Neuronal stem cell (in vitro differentiated cells): ENCODE measurements at regions not wholly inside any gene's neighbourhood (a gene's known extent, or its start where the extent isn't known, plus 50 kb on each side); places are given as distances from the start of the nearest gene placed in this dataset.
"Not testable (repeated sequence)": the region's sequence is repeated elsewhere in the genome, so short reads cannot be mapped to it uniquely, and the experiment has no call there.

Experiments used
- DNase-seq: peaks from one replicate; pipeline ENCODE4 v3.0.0-alpha.2; 2013; ENCODE audit warnings: low spot score
- H2AFZ ChIP-seq: one replicate; pipeline ENCODE4 v1.6.1; 2013; ENCODE audit warnings: mild to moderate bottlenecking, low read length, inconsistent platforms
- H2AK5ac ChIP-seq: 2 replicates; pipeline ENCODE4 v1.6.1; 2013; ENCODE audit warnings: low read depth, mild to moderate bottlenecking, inconsistent platforms, low read length, moderate library complexity, mixed read lengths
- H2BK120ac ChIP-seq: 2 replicates; pipeline ENCODE4 v1.6.1; 2013; ENCODE audit warnings: low read depth, mild to moderate bottlenecking, inconsistent platforms, low read length, moderate library complexity, mixed read lengths
- H2BK12ac ChIP-seq: one replicate; pipeline ENCODE4 v1.6.1; 2013; ENCODE audit warnings: low read length, inconsistent platforms
- H2BK15ac ChIP-seq: 2 replicates; pipeline ENCODE4 v1.6.1; 2013; ENCODE audit warnings: mild to moderate bottlenecking, low read length, inconsistent platforms, mixed read lengths
- H2BK5ac ChIP-seq: one replicate; pipeline ENCODE4 v1.6.1; 2013; ENCODE audit warnings: inconsistent platforms, mild to moderate bottlenecking, low read length, moderate library complexity
- H3K14ac ChIP-seq: one replicate; pipeline ENCODE4 v1.6.1; 2013; ENCODE audit warnings: low read length, inconsistent platforms
- H3K18ac ChIP-seq: 2 replicates; pipeline ENCODE4 v1.6.1; 2013; ENCODE audit warnings: low read length, inconsistent platforms
- H3K23ac ChIP-seq: 2 replicates; pipeline ENCODE4 v1.6.1; 2013; ENCODE audit warnings: low read depth, mild to moderate bottlenecking, mixed read lengths, low read length, inconsistent platforms; ENCODE audit not compliant: poor library complexity
- H3K27ac ChIP-seq: replicated peaks from 3 replicates; pipeline ENCODE4 v1.5.1; 2013; ENCODE audit warnings: low read length, inconsistent platforms
- H3K27me3 ChIP-seq, 3 experiments: 2 replicates each; pipeline ENCODE4 v1.6.1; 2013; ENCODE audit warnings: low read length in 3 of 3, mild to moderate bottlenecking in 2 of 3, inconsistent platforms in 1 of 3, low read depth in 1 of 3, mixed read lengths in 1 of 3, moderate library complexity in 1 of 3; ENCODE audit not compliant: control insufficient read depth in 3 of 3, insufficient read depth in 3 of 3
- H3K36me3 ChIP-seq, 2 donors: replicated peaks in 1 of 2; 2 replicates each; pipeline ENCODE4 v1.6.1; 2013; ENCODE audit warnings: low read length in 2 of 2; ENCODE audit not compliant: control insufficient read depth in 2 of 2, insufficient read depth in 2 of 2
- H3K4ac ChIP-seq: 2 replicates; pipeline ENCODE4 v1.6.1; 2013; ENCODE audit warnings: inconsistent platforms, mild to moderate bottlenecking, low read length, moderate library complexity
- H3K4me1 ChIP-seq, 2 donors: 1 replicate in 1 of 2; 2 replicates in 1 of 2; pipeline ENCODE4 v1.6.1; 2013; ENCODE audit warnings: low read length in 2 of 2, low read depth in 1 of 2; ENCODE audit not compliant: control insufficient read depth in 2 of 2, insufficient read depth in 1 of 2
- H3K4me2 ChIP-seq: one replicate; pipeline ENCODE4 v1.6.1; 2013; ENCODE audit warnings: mild to moderate bottlenecking, low read length, inconsistent platforms; ENCODE audit not compliant: insufficient read depth, poor library complexity, severe bottlenecking
- H3K4me3 ChIP-seq, 2 donors: 2 replicates each; pipeline ENCODE4 v1.5.1; 2013; ENCODE audit warnings: low read length in 2 of 2, mild to moderate bottlenecking in 2 of 2, inconsistent platforms in 1 of 2, moderate library complexity in 1 of 2
- H3K79me1 ChIP-seq: one replicate; pipeline ENCODE4 v1.6.1; 2013; ENCODE audit warnings: low read depth, mild to moderate bottlenecking, inconsistent platforms, low read length, moderate library complexity
- H3K9ac ChIP-seq: one replicate; pipeline ENCODE4 v1.6.1; 2013; ENCODE audit warnings: mild to moderate bottlenecking, low read depth, low read length, inconsistent platforms; ENCODE audit not compliant: poor library complexity
- H3K9me3 ChIP-seq, 2 donors: replicated peaks in 1 of 2; 2 replicates each; pipeline versions ENCODE3 to v1.6.1; 2013; ENCODE audit warnings: low read length in 2 of 2, mild to moderate bottlenecking in 2 of 2, inconsistent platforms in 1 of 2, low read depth in 1 of 2, mixed read lengths in 1 of 2, moderate library complexity in 1 of 2; ENCODE audit not compliant: control insufficient read depth in 2 of 2, insufficient read depth in 1 of 2
- H4K8ac ChIP-seq: one replicate; pipeline ENCODE4 v1.6.1; 2013; ENCODE audit warnings: low read depth, mild to moderate bottlenecking, inconsistent platforms, low read length, moderate library complexity
- H4K91ac ChIP-seq: one replicate; pipeline ENCODE4 v1.6.1; 2013; ENCODE audit warnings: low read length, low read depth, mild to moderate bottlenecking, inconsistent platforms; ENCODE audit not compliant: poor library complexity
- WGBS, 2 donors: extraction: QIAGEN DNeasy Blood & Tissue Kit; methylation state at CpG; one replicate each; pipeline ENCODE4 v1.1.7; 2013; ENCODE audit warnings: missing lambda C conversion rate in 2 of 2, mixed read lengths in 1 of 2; ENCODE audit not compliant: insufficient read length in 2 of 2, insufficient replicate concordance in 1 of 2; ENCODE audit errors: extremely low coverage in 2 of 2; 5-methylcytosine and 5-hydroxymethylcytosine counted together

GRCh38 chr1:157325220-157325619, 187.0 kb upstream of the ETV3 start:
- WGBS, 2 donors: no CpG with 5 or more reads among the region's 1 CpG
- DNase-seq: no peak

GRCh38 chr1:157321972-157322371, 183.8 kb upstream of the ETV3 start:
- not testable (repeated sequence) for H2BK5ac ChIP-seq, DNase-seq, H3K27ac ChIP-seq, H3K4me2 ChIP-seq, H3K36me3 ChIP-seq, H3K23ac ChIP-seq, H3K9me3 ChIP-seq, H2BK12ac ChIP-seq, H2BK120ac ChIP-seq, H3K14ac ChIP-seq, H3K9ac ChIP-seq, H2AFZ ChIP-seq, H4K8ac ChIP-seq, H3K4ac ChIP-seq, H3K4me1 ChIP-seq, H3K79me1 ChIP-seq, H3K27me3 ChIP-seq, H3K18ac ChIP-seq, H4K91ac ChIP-seq, H2AK5ac ChIP-seq, H3K4me3 ChIP-seq, H2BK15ac ChIP-seq
- WGBS, 2 donors: no CpG with 5 or more reads among the region's 1 CpG

More at GRCh38 chr1:157325220-157325619, 187.0 kb upstream of the ETV3 start:
- H3K4ac ChIP-seq: no peak overlapping the region
- no peak overlapping the region for H3K27ac ChIP-seq
- no peaks in the 10 kb centered on the region for H3K27me3 ChIP-seq
- H2AK5ac ChIP-seq: no peak overlapping the region
- H3K23ac ChIP-seq: no peak overlapping the region
- no peaks in the 10 kb centered on the region for H3K36me3 ChIP-seq
- H3K4me2 ChIP-seq: no peak overlapping the region
- H3K4me1 ChIP-seq: no peaks in the 10 kb centered on the region
- H3K9ac ChIP-seq: no peak overlapping the region
- no peak overlapping the region for H2BK5ac ChIP-seq
- H2BK120ac ChIP-seq: no peak overlapping the region
- no peak overlapping the region for H4K91ac ChIP-seq
- H3K4me3 ChIP-seq: no peak overlapping the region
- H2BK12ac ChIP-seq: no peak overlapping the region
- H3K14ac ChIP-seq: no peak overlapping the region
- no peak overlapping the region for H3K18ac ChIP-seq
- H2BK15ac ChIP-seq: no peak overlapping the region
- no peak overlapping the region for H4K8ac ChIP-seq
- no peak overlapping the region for H2AFZ ChIP-seq
- H3K79me1 ChIP-seq: no peaks in the 10 kb centered on the region
- no peaks in the 10 kb centered on the region for H3K9me3 ChIP-seq

- H3K9me3 ChIP-seq: peaks cover 0 to 2% of the 10 kb centered on the region in 2 donors
- no peak overlapping the region for H2AFZ ChIP-seq
- no peaks in the 10 kb centered on the region for H3K27me3 ChIP-seq
- H3K79me1 ChIP-seq: no peaks in the 10 kb centered on the region
- no peak overlapping the region for H2BK5ac ChIP-seq
- H3K4me3 ChIP-seq: no peak overlapping the region
- no peak overlapping the region for H2BK12ac ChIP-seq
- WGBS, 2 donors: no CpG with 5 or more reads among the region's 5 CpGs
- H4K91ac ChIP-seq: no peak overlapping the region
- no peak overlapping the region for H3K27ac ChIP-seq
- H3K4me1 ChIP-seq: no peaks in the 10 kb centered on the region
- H2AK5ac ChIP-seq: no peak overlapping the region
- no peak overlapping the region for H3K9ac ChIP-seq
- H3K36me3 ChIP-seq: no peaks in the 10 kb centered on the region
- DNase-seq: no peak
- H4K8ac ChIP-seq: no peak overlapping the region
- no peak overlapping the region for H3K14ac ChIP-seq
- no peak overlapping the region for H3K4ac ChIP-seq
- no peak overlapping the region for H3K4me2 ChIP-seq
- no peak overlapping the region for H2BK15ac ChIP-seq
- no peak overlapping the region for H2BK120ac ChIP-seq
- no peak overlapping the region for H3K23ac ChIP-seq
- H3K18ac ChIP-seq: no peak overlapping the region
These were observed 181.4 kb upstream of the ETV3 start for GRCh38 chr1:157319567-157319966.

GRCh38 chr1:157317229-157317628, 179.0 kb upstream of the ETV3 start:
- not testable (repeated sequence) for H2BK5ac ChIP-seq

More at GRCh38 chr1:157317229-157317628, 179.0 kb upstream of the ETV3 start:
- not testable (repeated sequence) for H3K79me1 ChIP-seq, H3K14ac ChIP-seq, H4K91ac ChIP-seq, H3K23ac ChIP-seq, H3K4me1 ChIP-seq, DNase-seq, H4K8ac ChIP-seq, H3K4me3 ChIP-seq, H3K27me3 ChIP-seq, H3K18ac ChIP-seq, H3K9ac ChIP-seq, H2AFZ ChIP-seq, H2BK12ac ChIP-seq, H3K9me3 ChIP-seq, H3K27ac ChIP-seq, H2AK5ac ChIP-seq, H3K36me3 ChIP-seq, H3K4ac ChIP-seq, H2BK15ac ChIP-seq, H2BK120ac ChIP-seq, H3K4me2 ChIP-seq
- no CpG with 5 or more reads among the region's 2 CpGs for WGBS, 2 donors
